HL-60 (cell line): ENCODE measurements at regions not wholly inside any gene's neighbourhood (a gene's known extent, or its start where the extent isn't known, plus 50 kb on each side); places are given as distances from the start of the nearest gene placed in this dataset.

Experiments used
- DNase-seq, 2 experiments: peaks; one replicate each; pipeline ENCODE4 v3.0.0-alpha.2; 2010 to 2020; ENCODE audit warnings: low read depth in 1 of 2, low spot score in 1 of 2
- H3K27ac ChIP-seq: fragments of 250-450 bp; sonication (Bioruptor Pico); replicated peaks from 2 replicates; pipeline ENCODE4 v1.5.1; 2020; ENCODE audit warnings: mild to moderate bottlenecking, moderate library complexity
- H3K27me3 ChIP-seq: fragments of 250-450 bp; sonication (Bioruptor Pico); 2 replicates; pipeline ENCODE4 v1.5.1; 2021; ENCODE audit warnings: mild to moderate bottlenecking, moderate library complexity; ENCODE audit not compliant: insufficient read depth, poor library complexity, severe bottlenecking
- H3K4me3 ChIP-seq: replicated peaks from 2 replicates; pipeline ENCODE4 v1.5.1; 2011; ENCODE audit warnings: mild to moderate bottlenecking, control low read depth, low read length; ENCODE audit not compliant: insufficient read depth
- GABPA ChIP-seq: IDR thresholded peaks from 2 replicates; pipeline ENCODE4 v1.6.1; 2012; ENCODE audit warnings: low read depth
- POLR2AphosphoS5 ChIP-seq: IDR thresholded peaks from 2 replicates; pipeline ENCODE4 v1.6.1; 2012; ENCODE audit warnings: low read depth
- SPI1 ChIP-seq: IDR thresholded peaks from 2 replicates; pipeline ENCODE4 v1.6.1; 2012; ENCODE audit warnings: low read depth, mild to moderate bottlenecking, borderline replicate concordance
- TF ChIP-seq, protein P1 (sequence below): IDR thresholded peaks from 2 replicates; pipeline ENCODE4 v1.6.1; 2012; ENCODE audit warnings: low read depth; ENCODE audit not compliant: insufficient replicate concordance
- TF ChIP-seq, protein P2 (sequence below): IDR thresholded peaks from one replicate; pipeline ENCODE4 v1.5.1; 2011; ENCODE audit warnings: low read length, control low read depth, inconsistent platforms; ENCODE audit not compliant: insufficient read depth

DNA sequence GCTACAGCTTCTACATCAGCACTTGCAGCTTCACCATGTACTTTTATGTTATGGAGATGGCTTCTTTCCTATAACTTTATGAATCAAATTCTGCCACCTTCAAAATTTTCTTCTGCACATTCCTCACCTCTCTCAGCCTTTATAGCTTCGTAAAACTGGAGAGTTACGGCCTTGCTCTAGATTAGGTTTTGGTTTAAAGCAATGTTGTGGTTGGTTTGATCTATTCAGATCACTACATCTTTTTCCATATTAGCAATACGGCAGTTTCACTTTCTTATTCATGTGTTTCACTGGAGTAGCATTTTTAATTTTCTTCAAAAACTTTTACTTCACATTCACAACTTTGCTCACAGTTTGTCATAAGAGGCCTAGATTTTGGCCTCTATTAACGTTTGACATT is 242.9 kb upstream of the GYPC start:
- H3K4me3 ChIP-seq: no peak overlapping the region
- no peaks in the 10 kb centered on the region for H3K27me3 ChIP-seq
- TF ChIP-seq, protein P1, sequence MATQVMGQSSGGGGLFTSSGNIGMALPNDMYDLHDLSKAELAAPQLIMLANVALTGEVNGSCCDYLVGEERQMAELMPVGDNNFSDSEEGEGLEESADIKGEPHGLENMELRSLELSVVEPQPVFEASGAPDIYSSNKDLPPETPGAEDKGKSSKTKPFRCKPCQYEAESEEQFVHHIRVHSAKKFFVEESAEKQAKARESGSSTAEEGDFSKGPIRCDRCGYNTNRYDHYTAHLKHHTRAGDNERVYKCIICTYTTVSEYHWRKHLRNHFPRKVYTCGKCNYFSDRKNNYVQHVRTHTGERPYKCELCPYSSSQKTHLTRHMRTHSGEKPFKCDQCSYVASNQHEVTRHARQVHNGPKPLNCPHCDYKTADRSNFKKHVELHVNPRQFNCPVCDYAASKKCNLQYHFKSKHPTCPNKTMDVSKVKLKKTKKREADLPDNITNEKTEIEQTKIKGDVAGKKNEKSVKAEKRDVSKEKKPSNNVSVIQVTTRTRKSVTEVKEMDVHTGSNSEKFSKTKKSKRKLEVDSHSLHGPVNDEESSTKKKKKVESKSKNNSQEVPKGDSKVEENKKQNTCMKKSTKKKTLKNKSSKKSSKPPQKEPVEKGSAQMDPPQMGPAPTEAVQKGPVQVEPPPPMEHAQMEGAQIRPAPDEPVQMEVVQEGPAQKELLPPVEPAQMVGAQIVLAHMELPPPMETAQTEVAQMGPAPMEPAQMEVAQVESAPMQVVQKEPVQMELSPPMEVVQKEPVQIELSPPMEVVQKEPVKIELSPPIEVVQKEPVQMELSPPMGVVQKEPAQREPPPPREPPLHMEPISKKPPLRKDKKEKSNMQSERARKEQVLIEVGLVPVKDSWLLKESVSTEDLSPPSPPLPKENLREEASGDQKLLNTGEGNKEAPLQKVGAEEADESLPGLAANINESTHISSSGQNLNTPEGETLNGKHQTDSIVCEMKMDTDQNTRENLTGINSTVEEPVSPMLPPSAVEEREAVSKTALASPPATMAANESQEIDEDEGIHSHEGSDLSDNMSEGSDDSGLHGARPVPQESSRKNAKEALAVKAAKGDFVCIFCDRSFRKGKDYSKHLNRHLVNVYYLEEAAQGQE: no peak
- no peak for TF ChIP-seq GABPA
- TF ChIP-seq SPI1: no peak
- no peak overlapping the region for H3K27ac ChIP-seq
- DNase-seq: no peak

DNA sequence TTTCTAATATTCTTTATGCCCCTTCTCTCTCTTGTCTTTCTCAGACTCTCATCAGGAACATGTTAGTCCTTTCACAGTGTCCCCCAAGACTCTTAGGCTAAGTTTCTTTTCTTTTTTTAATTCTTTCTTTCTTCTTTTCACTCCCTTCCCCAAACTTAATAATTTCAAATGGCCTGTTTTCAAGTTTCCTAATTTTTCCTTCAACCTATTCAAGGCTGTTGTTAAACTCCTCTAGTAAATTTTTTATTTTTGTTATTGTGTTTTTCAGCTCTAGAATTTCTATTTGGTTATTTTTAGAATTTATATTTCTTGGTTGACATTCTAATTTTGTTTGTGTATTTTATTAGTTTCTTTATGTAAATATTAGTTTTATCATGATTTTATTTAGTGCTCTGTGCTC is 236.6 kb upstream of the GYPC start:
- Histone ChIP-seq H3K27me3 (no peaks in the 10 kb centered on the region), H3K4me3 (no peak overlapping the region), H3K27ac (no peak overlapping the region)
- TF ChIP-seq POLR2AphosphoS5 (no peak), SPI1 (no peak), GABPA (no peak)
- TF ChIP-seq, protein P2, sequence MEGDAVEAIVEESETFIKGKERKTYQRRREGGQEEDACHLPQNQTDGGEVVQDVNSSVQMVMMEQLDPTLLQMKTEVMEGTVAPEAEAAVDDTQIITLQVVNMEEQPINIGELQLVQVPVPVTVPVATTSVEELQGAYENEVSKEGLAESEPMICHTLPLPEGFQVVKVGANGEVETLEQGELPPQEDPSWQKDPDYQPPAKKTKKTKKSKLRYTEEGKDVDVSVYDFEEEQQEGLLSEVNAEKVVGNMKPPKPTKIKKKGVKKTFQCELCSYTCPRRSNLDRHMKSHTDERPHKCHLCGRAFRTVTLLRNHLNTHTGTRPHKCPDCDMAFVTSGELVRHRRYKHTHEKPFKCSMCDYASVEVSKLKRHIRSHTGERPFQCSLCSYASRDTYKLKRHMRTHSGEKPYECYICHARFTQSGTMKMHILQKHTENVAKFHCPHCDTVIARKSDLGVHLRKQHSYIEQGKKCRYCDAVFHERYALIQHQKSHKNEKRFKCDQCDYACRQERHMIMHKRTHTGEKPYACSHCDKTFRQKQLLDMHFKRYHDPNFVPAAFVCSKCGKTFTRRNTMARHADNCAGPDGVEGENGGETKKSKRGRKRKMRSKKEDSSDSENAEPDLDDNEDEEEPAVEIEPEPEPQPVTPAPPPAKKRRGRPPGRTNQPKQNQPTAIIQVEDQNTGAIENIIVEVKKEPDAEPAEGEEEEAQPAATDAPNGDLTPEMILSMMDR: no peak
- TF ChIP-seq, protein P1: no peak
- DNase-seq: no peak

DNA sequence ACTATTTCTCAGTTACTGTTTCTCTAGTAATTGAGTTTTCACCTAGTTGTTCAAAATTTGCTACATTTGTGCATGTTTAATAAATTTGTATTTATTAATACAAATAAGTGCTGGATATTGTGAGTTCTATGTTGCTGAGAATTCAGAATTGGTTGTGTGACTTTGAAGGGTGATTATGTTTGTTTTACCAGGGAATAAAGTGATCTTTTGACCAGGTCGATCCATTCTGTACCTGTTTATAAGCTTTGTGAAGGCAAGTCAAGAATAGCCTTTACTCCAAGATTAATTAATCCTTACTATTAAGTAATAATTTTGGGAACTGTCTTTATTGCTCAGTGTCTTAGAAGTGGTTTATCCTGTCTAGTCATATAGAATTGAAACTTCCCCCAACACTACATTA is 230.0 kb upstream of the GYPC start:
- no peak overlapping the region for H3K27ac ChIP-seq
- TF ChIP-seq, protein P1: no peak
- TF ChIP-seq POLR2AphosphoS5: no peak
- no peak for TF ChIP-seq SPI1
- no peak for TF ChIP-seq GABPA
- TF ChIP-seq, protein P2: no peak
- DNase-seq: no peak

DNA sequence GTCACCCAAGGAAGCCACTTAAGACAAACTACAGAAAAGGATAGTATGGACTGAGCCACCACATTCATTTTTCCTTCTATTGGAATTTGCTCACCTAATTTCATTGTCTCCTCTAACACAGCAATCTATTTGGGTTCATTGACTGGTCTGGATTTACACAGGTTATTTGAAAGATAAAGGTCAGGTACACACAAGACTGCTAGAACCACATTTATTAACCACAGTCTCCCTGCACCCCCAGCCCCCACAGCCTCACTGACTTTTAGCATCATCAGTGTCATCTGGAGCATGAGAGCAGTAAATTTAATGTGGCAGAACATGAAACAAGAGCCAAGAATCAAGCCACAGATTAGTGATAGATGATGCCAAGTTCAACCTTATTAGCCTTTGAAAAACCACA is 226.9 kb upstream of the GYPC start:
- H3K4me3 ChIP-seq: no peak overlapping the region
- H3K27ac ChIP-seq: no peak overlapping the region
- no peak for DNase-seq
- peaks cover 3% of the 10 kb centered on the region for H3K27me3 ChIP-seq
- TF ChIP-seq SPI1: no peak
- no peak for TF ChIP-seq GABPA
- TF ChIP-seq, protein P2: no peak
- TF ChIP-seq POLR2AphosphoS5: no peak
- TF ChIP-seq, protein P1: no peak

More for the DNA sequence above, 230.0 kb upstream of the GYPC start:
- H3K4me3 ChIP-seq: no peak overlapping the region
- H3K27me3 ChIP-seq: peaks cover 3% of the 10 kb centered on the region
